Stimulated activated CD8-positive, alpha-beta memory T cell treated with anti-CD3 and anti-CD28 coated beads, Interleukin-4, amount 100 ng/mL, for 24 hours (primary cell): ENCODE measurements at regions not wholly inside any gene's neighbourhood (a gene's known extent, or its start where the extent isn't known, plus 50 kb on each side); places are given as distances from the start of the nearest gene placed in this dataset.

Experiments used
- DNase-seq: peaks from one replicate; pipeline ENCODE4 v3.0.0-alpha.2; 2020; ENCODE audit warnings: low read depth

DNA sequence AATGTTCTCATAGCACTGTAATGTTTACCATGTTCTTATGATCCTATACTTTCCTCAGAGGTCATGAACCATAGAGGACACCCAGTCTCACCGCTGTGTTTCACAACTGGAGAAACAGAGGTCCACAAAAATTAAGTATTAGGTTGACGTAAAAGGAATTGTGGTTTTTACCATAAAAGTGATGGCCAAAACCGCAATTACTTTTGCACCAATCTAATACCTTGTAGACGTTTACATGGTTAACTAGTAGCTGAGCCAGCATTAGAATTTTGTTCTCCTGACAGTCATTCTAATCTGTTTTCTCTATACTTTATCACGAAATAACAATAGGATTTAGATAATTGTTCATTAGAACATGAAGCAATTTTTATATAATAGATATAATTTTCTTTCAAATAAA is 763.4 kb upstream of the ARGLU1 start:
- no peak for DNase-seq

DNA sequence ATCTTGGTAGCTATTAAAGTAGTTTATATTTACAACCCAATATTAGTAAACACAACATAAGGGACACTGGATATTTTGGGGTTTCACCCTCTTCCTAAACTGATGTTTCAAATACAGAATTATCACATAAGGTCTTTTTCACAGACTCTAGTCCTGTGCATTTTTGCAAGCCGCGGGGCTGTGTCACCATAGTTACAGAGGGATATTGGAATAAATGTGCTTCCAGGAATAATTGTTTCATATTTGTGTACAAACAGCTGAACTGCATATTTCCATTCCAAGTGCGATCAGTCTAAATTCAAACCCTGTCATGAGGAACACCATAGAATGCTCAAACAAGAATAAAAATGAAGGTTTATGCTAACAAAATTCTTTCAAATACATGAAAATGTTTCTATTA is 762.5 kb upstream of the ARGLU1 start:
- DNase-seq = no peak

DNA sequence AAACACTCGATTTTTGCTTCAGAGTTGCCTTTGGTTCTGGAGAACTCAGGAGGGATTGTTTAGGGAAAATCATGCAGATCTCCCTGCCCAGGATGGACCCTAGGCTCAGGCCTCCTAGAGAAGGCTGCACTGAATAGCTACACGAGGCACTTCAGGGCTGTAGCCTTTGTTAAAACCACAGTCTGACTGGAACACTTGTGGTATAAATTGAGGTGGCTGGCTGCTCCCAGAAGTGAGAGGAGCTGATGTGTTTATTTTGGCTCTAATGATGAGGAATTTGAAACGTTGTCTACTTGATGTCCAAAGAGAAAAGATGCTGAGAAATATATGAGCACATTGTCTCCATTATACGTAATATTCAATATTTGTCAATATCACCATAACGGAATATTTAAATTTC is 762.1 kb upstream of the ARGLU1 start:
- no peak for DNase-seq

DNA sequence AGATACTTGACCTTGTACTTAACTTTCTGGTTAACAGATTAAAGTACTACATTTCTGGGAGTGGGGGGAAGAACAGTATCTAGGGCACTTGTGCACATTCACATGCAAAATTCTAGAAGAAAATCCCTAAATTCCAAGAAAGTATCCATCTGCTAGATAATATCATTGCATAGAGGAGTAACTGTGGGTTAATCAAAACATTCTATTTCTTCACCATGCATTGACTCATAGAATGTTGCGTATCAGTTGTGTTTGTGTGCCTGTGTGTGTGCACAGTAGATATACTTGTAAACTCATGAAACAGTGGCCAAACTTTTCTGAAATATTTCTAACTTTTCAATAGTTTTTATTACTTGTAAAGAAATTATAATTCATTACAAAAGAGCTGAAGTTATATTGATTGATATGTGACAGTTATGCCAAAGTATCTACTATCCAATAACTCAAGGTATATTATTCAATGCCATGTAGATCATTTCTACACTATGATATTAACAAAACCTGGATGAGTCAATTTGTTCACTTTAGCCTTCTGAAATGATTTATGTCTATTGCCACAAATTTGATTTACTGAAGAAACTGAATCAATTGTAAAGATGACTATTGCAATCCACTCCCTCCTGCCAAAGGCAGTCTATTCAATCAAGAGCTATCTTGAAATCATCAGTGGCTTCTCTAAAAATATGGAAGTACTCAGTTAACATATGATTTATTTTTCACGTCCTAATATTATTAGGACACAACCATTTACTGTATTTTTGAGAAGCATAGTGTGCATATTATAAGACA is 756.7 kb upstream of the ARGLU1 start:
- no peak for DNase-seq

DNA sequence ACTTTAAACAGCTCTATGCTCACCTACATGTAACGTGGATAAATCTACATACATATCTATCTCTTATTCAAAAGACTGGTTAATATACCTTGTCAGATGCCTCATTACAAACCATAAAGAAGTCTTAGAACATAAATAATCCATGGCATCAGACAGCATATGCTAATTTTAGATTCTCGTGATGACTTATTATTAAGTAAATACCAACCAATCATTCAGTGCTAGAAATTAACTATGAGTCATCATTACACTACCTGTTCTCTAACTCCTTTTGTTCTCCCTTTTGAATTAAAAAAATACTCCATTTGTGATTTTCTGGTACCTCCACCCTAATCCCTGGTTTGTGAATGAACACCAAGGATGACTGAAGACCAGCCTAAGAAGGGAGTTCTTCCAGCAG is 754.3 kb upstream of the ARGLU1 start:
- no peak for DNase-seq

DNA sequence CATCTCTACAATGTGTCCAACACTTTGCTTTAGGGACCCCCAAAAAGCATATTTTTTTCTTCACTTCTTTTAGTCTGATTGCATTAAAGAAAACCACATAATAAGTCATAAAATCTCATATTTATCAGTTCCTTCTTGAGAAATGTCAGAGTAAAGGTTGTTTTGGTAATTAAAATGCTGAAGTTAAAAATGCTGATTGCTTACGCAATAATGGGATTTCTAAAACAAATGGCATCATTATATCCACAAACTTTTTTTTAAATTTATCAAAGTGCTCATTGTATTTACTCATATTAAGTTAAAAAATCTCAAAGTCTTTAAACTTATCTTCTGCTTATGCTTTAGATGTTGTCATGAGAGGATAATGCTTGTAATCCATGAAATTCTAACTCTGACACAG is 737.2 kb upstream of the ARGLU1 start:
- no peak for DNase-seq

DNA sequence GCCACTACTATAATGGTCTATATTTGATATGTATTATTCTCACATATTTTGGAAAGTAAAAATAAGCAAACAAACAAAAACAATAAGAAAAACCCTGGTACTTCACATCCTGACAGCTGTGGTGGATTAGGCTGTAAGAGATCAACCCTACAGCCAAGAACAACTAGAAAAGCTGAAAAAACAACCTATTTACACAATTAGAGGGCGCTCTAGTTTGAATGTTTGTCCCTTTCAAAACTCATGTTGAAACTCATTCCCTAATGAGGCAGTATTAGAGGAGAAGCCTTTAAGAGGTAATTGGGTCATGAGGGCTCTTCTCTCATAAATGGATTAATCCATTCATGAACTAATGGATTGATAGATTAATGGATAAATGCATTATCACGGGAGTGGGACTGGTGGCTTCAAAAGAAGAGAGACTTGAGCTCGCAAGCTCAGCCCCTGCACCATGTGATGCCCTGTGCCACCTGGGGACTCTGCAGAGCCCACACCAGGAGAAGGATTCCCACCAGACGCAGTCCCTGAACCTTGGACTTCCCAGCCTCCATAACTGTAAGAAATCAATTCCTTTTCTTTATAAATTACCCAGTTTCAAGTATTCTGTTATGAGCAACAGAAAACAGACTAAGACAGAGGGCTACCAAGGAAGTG is 733.9 kb upstream of the ARGLU1 start:
- no peak for DNase-seq

DNA sequence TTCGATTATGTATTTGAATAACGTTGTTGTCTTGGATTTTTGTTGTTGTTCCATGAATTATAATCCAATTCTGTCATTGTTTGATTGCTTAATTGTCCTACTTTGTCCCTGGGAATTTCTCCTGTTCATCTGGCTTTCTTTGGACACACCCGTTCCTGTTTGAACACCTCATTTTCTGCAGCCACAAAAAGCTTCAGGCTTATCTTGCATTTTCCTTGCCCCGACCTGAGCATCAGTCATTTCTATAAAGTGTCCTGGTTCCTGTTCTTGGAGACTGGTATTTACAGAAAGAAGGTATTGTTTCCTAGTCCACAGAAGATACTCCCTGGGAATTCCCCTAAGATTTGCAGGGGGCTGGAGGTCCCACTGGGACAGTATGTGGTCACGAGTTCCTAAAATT is 731.8 kb upstream of the ARGLU1 start:
- DNase-seq = no peak

DNA sequence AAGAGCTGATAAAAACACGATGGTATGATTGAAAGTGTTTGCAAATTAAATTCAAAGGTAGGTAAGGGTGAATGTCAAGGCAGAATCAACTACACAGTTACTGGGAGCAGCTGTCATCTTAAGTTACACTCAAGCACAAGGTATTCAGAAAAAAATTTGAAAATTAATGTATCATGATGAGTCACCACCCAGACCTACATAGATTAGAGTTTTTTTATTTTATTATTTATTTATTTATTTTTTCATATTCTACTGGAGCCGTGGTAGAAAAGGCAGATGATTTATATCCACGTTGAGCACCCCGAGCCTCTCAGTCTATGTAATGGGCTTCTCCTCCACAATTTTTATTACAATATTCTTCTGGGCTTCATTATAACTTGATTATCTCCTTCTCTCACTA is 728.9 kb upstream of the ARGLU1 start:
- no peak for DNase-seq

DNA sequence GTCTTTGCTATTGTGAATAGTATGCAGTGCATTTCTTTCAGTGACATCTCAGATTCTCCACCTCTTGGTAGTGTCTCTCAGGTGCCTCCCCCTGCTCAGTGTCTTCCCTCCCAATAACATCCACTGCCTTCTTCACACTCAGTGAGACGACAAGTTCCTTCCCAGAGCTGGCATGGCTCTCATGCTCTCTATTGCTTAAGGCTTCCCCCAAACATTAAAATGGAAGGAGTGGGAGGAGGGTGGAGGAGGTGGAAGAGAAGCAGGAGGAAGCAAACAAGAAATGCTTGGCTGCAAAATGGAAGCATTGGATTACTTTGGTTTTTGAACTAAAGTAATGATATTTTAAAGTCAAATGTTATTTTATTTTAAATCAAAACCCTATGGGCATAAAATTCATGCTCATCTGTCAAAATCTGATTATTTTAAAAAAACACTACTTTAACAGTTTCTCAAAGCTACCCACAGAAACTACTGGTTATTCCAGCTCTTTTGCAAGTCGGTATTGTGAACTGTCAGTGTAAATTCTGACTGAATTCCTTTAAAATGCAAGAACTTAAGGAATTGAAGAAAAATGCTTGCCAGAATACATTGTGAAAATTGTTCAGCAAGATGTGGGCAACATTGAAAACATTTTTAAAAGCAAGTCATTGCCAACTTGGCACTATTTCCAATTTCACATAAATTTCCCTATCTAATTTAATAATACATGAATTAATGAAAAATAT is 727.6 kb upstream of the ARGLU1 start:
- no peak for DNase-seq

DNA sequence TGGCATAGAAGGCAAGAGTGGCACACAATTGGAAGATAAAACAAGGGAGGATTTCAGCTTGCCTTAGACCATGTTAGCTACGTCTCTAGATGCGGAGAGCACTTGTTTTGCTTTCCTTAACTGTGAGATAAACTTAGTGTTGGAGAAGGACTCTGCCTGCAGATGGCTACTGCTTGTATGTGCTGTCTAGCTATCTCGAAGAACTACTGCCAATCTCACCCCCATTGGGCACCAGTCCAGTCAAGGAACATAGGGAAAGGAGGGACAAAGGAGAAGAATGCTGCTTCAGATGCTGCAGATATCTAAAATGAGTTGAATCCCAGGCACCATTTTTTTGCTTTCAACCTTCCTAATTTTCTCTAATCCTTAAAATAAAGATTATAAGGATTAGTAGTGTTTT is 726.0 kb upstream of the ARGLU1 start:
- no peak for DNase-seq

DNA sequence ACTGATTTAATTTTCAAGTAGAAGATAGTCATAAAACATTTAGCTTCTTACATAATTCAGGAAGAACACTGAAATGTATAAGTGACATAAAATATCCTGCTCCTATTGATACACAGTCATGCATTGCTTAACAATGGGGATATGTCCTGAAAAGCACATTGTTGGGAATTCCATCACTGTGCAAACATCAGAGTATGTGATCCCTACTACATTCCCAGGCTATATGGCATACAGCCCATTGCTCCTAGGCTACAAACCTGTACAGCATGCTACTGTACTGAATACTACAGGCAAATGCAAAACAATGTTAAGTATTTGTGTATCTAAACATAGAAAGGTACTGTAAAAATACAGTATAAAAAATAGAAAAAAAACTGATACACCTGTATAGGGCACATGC is 723.9 kb upstream of the ARGLU1 start:
- DNase-seq = no peak

DNA sequence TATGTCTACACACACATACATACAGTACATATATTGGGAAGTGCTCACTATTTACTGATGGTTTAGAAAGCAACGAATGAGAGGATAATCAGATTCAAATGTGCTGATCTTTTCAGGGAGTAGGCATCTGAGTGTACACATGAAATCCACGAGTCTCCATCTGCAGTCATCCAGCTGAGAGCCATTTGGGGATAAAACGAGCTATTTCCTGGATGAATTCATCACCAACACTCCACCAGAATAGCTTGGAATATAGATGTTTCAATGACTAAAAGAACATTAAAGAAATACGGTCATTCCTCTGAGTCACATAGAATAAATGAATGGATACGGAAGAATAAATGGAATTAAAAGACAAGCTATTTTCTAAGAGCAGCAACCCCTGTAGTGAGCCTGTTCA is 721.6 kb upstream of the ARGLU1 start:
- no peak for DNase-seq

DNA sequence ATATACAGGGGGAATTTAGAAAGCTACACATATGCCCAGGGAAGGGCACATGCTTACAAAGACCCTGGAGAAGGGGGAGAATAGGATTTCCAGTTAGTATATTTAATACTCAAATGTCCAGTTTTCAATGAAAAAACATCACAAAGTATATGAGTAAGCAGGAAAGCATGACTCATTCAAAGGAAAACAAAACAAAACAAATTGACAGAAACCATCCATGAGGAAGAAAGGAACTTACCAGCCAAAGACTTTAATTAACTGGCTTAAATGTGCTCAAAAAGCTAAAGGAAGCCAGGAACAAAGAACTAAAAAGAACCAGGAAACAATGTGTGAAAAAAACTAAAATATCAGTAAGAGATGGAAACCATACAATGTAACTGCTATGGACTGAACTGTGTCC is 716.2 kb upstream of the ARGLU1 start:
- no peak for DNase-seq

DNA sequence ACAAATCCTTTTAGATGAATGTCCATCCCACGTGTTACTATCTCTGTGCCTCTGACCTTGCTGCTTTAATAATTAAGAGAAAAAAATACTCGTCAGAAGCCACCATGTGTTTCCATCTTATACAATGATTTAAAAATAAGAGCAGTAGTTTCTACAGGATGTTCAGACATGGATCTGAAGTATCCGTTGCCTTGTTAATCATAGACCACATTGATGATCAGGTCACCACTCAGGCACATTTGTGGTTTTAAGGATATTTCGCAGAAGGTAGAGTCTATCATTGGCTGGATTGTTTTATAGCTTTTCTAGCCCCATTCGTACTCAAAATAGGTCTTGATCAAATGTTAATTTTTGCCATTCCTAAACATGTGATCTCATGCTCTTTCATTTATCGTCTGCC is 710.0 kb upstream of the ARGLU1 start:
- no peak for DNase-seq

DNA sequence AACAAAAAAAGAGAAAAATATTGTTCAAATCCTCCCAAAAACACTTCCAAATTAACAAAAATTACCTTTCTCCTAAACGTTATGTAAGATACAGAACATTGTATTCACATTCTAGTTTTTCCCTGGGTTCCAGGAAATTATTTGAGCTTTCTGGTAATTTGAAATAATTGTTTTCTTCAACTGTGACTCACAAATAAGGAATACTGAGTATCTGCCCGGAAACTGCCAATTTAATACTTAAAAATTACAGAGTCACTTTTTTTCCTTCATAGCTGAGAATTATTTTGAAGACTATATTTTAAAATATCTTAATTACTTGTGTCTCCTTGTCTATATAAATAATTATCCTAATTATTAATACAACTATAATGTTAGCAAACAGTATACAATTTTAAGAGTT is 709.0 kb upstream of the ARGLU1 start:
- no peak for DNase-seq

DNA sequence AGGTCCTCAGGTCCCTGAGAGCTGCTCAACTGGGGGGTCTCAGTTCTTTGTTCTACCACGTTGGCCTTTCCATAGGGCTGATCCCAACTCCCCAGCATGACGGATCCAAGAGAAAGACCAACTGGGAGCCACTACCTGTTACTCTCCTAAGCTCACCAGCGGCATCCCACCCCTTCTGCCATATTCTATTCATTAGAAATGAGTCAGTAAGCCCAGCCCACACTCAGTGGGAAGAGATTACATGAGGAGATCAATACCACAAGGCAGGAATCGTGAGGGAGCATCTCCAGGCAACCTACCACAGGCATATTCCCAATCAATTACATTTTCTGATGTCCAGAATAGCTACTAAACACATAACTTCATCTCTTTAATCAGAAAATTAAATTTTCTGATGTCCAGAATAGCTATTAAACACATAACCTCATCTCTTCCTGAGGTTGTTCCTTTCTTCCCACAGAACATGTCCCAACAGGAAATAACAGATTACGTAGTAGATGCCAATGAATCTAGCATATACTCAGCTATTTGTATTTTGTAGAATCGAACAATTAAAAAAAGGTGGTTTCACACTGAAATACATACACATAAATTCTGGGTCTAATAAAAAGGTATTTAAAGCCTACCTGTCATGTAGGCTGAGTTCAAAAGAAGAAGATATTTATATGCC is 708.1 kb upstream of the ARGLU1 start:
- no peak for DNase-seq

DNA sequence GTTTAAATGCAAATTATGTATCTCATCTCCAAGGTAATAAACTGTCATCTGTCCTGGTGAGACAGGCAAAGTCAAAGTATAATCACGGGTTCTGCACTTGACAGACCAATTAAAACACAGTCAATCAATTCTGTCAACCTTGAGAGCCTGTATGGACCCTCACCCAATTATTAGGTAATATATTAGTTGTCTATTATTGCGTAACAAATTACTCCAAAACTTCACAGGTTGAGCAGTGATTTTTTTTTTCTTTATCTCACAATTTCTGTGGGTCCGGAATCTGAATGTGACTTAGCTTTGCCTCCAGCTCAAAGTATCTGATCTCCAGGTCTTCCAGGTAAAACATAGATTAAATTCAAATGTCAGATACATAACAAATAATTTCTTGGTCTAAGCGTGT is 707.4 kb upstream of the ARGLU1 start:
- no peak for DNase-seq

DNA sequence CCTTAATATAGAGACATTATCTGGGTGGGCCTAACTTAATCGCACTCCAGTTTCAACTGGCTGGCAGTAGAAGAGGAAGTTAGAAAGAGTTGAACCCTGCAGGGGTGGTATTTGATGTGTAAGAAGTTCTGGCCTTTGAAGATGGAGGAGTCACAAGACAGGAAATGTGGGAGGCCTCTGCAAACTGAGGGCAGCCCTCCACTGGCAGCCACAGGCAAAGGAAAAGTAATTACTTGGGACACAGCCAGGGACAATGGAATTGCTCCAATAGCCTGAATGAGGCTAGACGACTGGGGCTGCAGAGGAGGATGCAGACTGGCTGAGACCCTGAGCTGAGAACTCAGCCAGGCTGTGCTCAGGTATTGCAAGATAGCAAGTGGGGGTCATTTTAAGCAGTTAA is 703.3 kb upstream of the ARGLU1 start:
- no peak for DNase-seq

DNA sequence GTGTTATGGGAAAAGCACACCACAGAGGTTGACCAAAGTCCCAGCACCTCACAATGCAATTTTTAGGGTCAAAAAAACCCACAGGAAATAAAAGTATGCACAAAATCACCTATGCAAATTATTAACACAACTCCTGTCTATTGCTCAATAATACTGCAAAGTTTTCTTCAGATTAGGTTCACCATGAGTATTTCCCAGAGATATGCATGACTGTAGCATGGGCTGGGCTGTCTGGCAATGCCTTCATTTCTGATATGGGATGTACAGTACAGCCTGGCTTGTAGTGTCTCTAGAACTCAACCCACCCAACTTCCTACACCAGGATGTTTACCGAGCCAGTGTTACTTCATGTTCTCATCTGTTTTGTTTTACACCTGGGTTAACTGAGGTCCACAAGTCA is 698.7 kb upstream of the ARGLU1 start:
- DNase-seq = no peak

DNA sequence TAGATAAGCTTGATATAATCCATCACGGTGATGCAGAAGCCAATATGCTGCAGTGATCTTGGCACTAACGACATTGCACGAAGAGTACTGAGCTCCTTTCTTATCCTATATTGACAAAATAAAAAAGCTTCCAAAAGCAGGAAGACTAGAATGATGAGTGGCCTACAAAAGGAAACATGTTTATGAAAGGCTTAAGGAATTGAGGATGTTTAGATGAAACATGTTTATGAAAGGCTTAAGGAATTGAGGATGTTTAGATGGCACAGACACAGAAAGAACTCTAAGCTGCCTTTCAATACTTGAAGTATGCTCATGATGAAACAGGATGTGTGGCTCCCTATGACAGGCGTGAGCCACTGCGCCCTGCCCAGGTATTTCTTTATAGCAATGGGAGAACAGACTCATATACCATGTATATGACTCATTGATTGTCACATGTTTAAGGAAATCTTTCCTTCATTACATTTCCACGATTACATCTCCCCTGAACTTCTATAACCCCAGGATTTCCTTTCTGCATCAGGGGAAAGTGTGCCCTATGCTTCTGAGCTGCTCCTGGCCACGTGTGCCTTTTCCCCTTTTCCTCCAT is 690.8 kb upstream of the ARGLU1 start:
- no peak for DNase-seq

DNA sequence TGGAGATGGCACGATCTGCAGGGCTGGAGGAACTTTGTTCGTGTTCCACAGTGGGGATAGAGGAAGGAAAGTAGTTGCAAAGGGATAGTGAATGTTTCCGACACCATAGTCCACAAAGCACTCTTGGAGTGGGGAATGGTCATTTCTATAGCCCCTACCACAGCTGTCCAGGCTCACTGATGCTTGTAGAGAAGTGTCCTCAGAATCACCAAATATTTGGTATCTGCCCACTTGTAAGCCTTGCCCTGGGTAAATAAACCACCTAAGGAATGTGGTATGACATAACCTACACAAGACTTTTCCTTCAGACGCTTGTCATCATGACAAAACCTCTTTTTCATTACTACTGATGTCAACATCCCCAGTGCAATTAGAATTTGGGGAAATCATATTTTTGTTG is 686.5 kb upstream of the ARGLU1 start:
- no peak for DNase-seq

DNA sequence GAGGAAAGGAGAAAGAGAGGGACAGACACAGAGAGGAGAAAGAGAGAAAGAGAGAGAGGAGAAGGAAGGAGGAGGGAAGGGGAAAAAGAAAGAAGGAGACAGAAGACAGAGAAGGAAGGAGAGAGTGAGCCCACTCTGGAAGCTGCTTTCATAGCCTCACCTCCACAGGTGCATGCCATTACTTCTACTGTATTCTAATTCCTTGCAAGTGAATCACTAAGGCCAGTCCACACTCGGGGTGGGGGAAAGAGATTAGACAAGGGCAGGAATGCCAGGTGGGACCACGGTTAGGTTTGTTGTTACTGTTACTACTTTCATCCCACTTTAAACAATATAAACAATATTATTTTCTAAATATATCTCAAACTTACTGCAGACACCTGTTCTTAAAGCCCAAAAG is 684.5 kb upstream of the ARGLU1 start:
- DNase-seq = no peak
